ENCODE measurements at regions not wholly inside any gene's neighbourhood (a gene's known extent, or its start where the extent isn't known, plus 50 kb on each side); places are given as distances from the start of the nearest gene placed in this dataset.

DNA sequence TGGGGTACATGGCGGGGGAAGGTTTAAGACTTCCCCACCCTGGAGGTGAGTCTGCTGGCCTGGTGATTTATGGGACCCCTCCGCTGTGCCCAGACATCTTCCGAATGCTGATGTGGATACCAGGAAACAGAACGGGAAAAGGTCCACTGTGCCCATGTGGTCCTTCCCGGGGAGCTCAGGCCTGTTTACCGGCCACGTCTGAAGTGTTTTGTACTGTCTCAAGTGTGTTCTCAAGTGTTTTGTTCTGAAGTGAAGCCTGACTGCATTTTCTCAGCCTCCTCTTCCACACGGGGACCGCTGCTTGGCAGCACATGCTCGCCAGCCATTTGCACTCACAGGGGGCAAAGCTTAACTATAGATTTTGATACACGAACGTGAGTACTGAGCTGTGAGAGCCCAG is 127.2 kb downstream of the TEX36 start:
- no peaks in the 10 kb centered on the region for H3K36me3 ChIP-seq (ENCODE audit: insufficient read depth, low read length)
- TF ChIP-seq, protein P1, sequence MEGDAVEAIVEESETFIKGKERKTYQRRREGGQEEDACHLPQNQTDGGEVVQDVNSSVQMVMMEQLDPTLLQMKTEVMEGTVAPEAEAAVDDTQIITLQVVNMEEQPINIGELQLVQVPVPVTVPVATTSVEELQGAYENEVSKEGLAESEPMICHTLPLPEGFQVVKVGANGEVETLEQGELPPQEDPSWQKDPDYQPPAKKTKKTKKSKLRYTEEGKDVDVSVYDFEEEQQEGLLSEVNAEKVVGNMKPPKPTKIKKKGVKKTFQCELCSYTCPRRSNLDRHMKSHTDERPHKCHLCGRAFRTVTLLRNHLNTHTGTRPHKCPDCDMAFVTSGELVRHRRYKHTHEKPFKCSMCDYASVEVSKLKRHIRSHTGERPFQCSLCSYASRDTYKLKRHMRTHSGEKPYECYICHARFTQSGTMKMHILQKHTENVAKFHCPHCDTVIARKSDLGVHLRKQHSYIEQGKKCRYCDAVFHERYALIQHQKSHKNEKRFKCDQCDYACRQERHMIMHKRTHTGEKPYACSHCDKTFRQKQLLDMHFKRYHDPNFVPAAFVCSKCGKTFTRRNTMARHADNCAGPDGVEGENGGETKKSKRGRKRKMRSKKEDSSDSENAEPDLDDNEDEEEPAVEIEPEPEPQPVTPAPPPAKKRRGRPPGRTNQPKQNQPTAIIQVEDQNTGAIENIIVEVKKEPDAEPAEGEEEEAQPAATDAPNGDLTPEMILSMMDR (conservative IDR thresholded peaks at IDR 0.05; ENCODE audit: low read length): no peak
- TF ChIP-seq EZH2phosphoT487 (IDR thresholded peaks at IDR 0.05; ENCODE audit: borderline replicate concordance, low read depth, low read length): no peak
- H3K9me3 ChIP-seq (ENCODE audit: low read length): no peaks in the 10 kb centered on the region
- no peaks in the 10 kb centered on the region for H3K4me1 ChIP-seq (ENCODE audit: insufficient read depth, low read length, poor library complexity, severe bottlenecking)
- intact Hi-C loops (cut with micrococcal nuclease; ENCODE audit: unreplicated experiment): no loop called here
- no peaks in the 10 kb centered on the region for H3K79me2 ChIP-seq (ENCODE audit: insufficient read depth, low read depth, low read length)
- no TSS peak for BruUV-seq (replicated peaks)
- no peak overlapping the region for H3K4me2 ChIP-seq (ENCODE audit: low read length)
- no peak overlapping the region for H2AFZ ChIP-seq (ENCODE audit: low read length)
- ChIA-PET CTCF (ENCODE audit: unreplicated experiment) (no interaction called here), POLR2A (interaction anchor here (0.6 kb wide), 1 partner anchor 29 kb away, joined by 3 read pairs; no protein-coding TSS in a partner anchor)
- DNase-seq (ENCODE audit: low spot score): no peak
- no peaks in the 10 kb centered on the region for H4K20me1 ChIP-seq (ENCODE audit: insufficient read depth, low read length)
- H3K9me2 ChIP-seq (ENCODE audit: insufficient read depth, low read length): no peaks in the 10 kb centered on the region
- no peak overlapping the region for H3K27ac ChIP-seq (ENCODE audit: low read depth, low read length, poor library complexity, severe bottlenecking)
- no peak overlapping the region for H3K4me3 ChIP-seq (ENCODE audit: low read depth, low read length, poor library complexity, severe bottlenecking)

DNA sequence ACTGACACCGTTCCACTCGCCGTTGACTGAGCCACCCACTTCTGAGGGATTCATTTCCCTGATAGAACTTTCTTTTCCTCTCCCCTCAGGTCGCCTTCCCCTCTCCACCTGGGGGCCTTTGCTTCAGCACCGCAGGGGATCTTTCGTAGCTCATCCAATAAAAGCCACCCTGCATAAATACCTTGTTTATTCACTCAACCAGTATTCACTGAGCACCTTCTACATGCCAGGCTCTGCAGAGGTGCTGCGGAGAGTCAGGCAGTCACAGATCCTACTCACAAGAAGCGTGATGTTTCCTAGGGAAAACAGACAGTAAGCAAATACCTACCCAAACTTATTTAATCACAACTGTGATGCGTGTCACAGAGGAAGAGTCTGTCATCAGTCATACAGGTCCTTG is 127.7 kb downstream of the TEX36 start:
- no peak for DNase-seq (ENCODE audit: low spot score)
- no peaks in the 10 kb centered on the region for H3K9me3 ChIP-seq (ENCODE audit: low read length)
- TF ChIP-seq EZH2phosphoT487 (IDR thresholded peaks at IDR 0.05; ENCODE audit: borderline replicate concordance, low read depth, low read length): no peak
- TF ChIP-seq, protein P1 (conservative IDR thresholded peaks at IDR 0.05; ENCODE audit: low read length): no peak
- ChIA-PET POLR2A (interaction anchor here (0.6 kb wide), 1 partner anchor 29 kb away, joined by 3 read pairs; no protein-coding TSS in a partner anchor), CTCF (ENCODE audit: unreplicated experiment) (no interaction called here)
- no peak overlapping the region for H3K27ac ChIP-seq (ENCODE audit: low read depth, low read length, poor library complexity, severe bottlenecking)
- intact Hi-C loops (cut with micrococcal nuclease; ENCODE audit: unreplicated experiment): no loop called here
- no TSS peak for BruUV-seq (replicated peaks)
- no peaks in the 10 kb centered on the region for H3K36me3 ChIP-seq (ENCODE audit: insufficient read depth, low read length)
- H3K79me2 ChIP-seq (ENCODE audit: insufficient read depth, low read depth, low read length): no peaks in the 10 kb centered on the region
- H3K4me2 ChIP-seq (ENCODE audit: low read length): no peak overlapping the region
- no peak overlapping the region for H2AFZ ChIP-seq (ENCODE audit: low read length)
- no peaks in the 10 kb centered on the region for H4K20me1 ChIP-seq (ENCODE audit: insufficient read depth, low read length)
- H3K4me1 ChIP-seq (ENCODE audit: insufficient read depth, low read length, poor library complexity, severe bottlenecking): no peaks in the 10 kb centered on the region
- H3K4me3 ChIP-seq (ENCODE audit: low read depth, low read length, poor library complexity, severe bottlenecking): no peak overlapping the region
- H3K9me2 ChIP-seq (ENCODE audit: insufficient read depth, low read length): no peaks in the 10 kb centered on the region

DNA sequence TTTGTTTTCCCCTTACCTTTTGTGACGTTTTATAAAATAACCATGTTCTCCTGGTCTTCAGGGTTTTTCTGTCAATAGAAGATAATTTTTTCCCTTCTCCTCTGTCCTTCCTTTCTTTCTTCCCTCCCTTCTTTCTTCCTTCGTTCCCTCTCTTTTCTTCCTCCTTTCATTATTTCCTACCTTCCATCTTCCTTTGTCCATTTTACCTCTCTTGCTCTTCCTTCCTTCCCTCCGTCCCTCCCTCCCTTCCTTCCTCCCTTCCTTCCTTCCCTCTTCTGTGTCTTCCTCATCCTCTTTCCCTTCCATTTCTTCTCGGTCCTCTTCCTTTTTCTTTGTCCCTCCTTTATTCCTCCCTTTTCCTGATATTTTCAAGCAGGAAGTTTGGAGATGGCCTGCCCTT is 128.2 kb downstream of the TEX36 start:
- no peaks in the 10 kb centered on the region for H4K20me1 ChIP-seq (ENCODE audit: insufficient read depth, low read length)
- no peak overlapping the region for H3K4me3 ChIP-seq (ENCODE audit: low read depth, low read length, poor library complexity, severe bottlenecking)
- DNase-seq (ENCODE audit: low spot score): no peak
- no peaks in the 10 kb centered on the region for H3K79me2 ChIP-seq (ENCODE audit: insufficient read depth, low read depth, low read length)
- no peak overlapping the region for H3K27ac ChIP-seq (ENCODE audit: low read depth, low read length, poor library complexity, severe bottlenecking)
- no peak overlapping the region for H3K4me2 ChIP-seq (ENCODE audit: low read length)
- intact Hi-C loops (cut with micrococcal nuclease; ENCODE audit: unreplicated experiment): no loop called here
- H3K9me2 ChIP-seq (ENCODE audit: insufficient read depth, low read length): no peaks in the 10 kb centered on the region
- POLR2A ChIA-PET: interaction anchor here (0.5 kb wide), 1 partner anchor 1730 kb away, joined by 4 read pairs; no protein-coding TSS in a partner anchor
- no peaks in the 10 kb centered on the region for H3K9me3 ChIP-seq (ENCODE audit: low read length)
- no peak overlapping the region for H2AFZ ChIP-seq (ENCODE audit: low read length)
- CTCF ChIA-PET (ENCODE audit: unreplicated experiment): no interaction called here
- no peaks in the 10 kb centered on the region for H3K4me1 ChIP-seq (ENCODE audit: insufficient read depth, low read length, poor library complexity, severe bottlenecking)
- H3K36me3 ChIP-seq (ENCODE audit: insufficient read depth, low read length): no peaks in the 10 kb centered on the region
- BruUV-seq (replicated peaks): no TSS peak
- no peak for TF ChIP-seq EZH2phosphoT487 (IDR thresholded peaks at IDR 0.05; ENCODE audit: borderline replicate concordance, low read depth, low read length)
- TF ChIP-seq, protein P1 (conservative IDR thresholded peaks at IDR 0.05; ENCODE audit: low read length): no peak

Data from OCI-LY7 (cell line).